DMS79 (cell line): ENCODE measurements at regions not wholly inside any gene's neighbourhood (a gene's known extent, or its start where the extent isn't known, plus 50 kb on each side); places are given as distances from the start of the nearest gene placed in this dataset.

ENCODE experiments used
- DNase-seq: peaks from one replicate; lab custom pipeline; 2025; lab: John Stamatoyannopoulos, UW

- DNase-seq = no peak
These were observed 149.7 kb upstream of the GGTLC1 start for GRCh38 chr20:24138196-24138857.

- DNase-seq = no peak
These were observed 148.2 kb upstream of the GGTLC1 start for GRCh38 chr20:24136659-24137246.

- no peak for DNase-seq
These were observed 147.2 kb upstream of the GGTLC1 start for GRCh38 chr20:24135781-24136180.

- DNase-seq = no peak
These were observed 146.4 kb upstream of the GGTLC1 start for GRCh38 chr20:24134930-24135329.

GRCh38 chr20:24134284-24134683 is 145.7 kb upstream of the GGTLC1 start:
- no peak for DNase-seq

- no peak for DNase-seq
These were observed 143.7 kb upstream of the GGTLC1 start for GRCh38 chr20:24132246-24132645.

- no peak for DNase-seq
These were observed 143.1 kb upstream of the GGTLC1 start for GRCh38 chr20:24131684-24132083.

GRCh38 chr20:24131281-24131680 is 142.7 kb upstream of the GGTLC1 start:
- DNase-seq = no peak

- no peak for DNase-seq
These were observed 141.1 kb upstream of the GGTLC1 start for GRCh38 chr20:24129641-24130040.

- DNase-seq = no peak
These were observed 136.5 kb upstream of the GGTLC1 start for GRCh38 chr20:24124951-24125650.

GRCh38 chr20:24124003-24124402 is 135.4 kb upstream of the GGTLC1 start:
- no peak for DNase-seq

GRCh38 chr20:24118441-24119175 is 130.0 kb upstream of the GGTLC1 start:
- no peak for DNase-seq

- DNase-seq = no peak
These were observed 129.5 kb upstream of the GGTLC1 start for GRCh38 chr20:24118034-24118433.

- DNase-seq = no peak
These were observed 128.8 kb upstream of the GGTLC1 start for GRCh38 chr20:24117383-24117782.

GRCh38 chr20:24116611-24117010 is 128.0 kb upstream of the GGTLC1 start:
- peak; percentile 29 for DNase-seq

GRCh38 chr20:24112360-24112759 is 123.8 kb upstream of the GGTLC1 start:
- DNase-seq = no peak

GRCh38 chr20:24111858-24112257 is 123.3 kb upstream of the GGTLC1 start:
- no peak for DNase-seq

GRCh38 chr20:24109537-24109936 is 121.0 kb upstream of the GGTLC1 start:
- DNase-seq = no peak

- no peak for DNase-seq
These were observed 120.4 kb upstream of the GGTLC1 start for GRCh38 chr20:24109008-24109407.

GRCh38 chr20:24108581-24108980 is 120.0 kb upstream of the GGTLC1 start:
- DNase-seq = no peak

- no peak for DNase-seq
These were observed 118.3 kb upstream of the GGTLC1 start for GRCh38 chr20:24106801-24107445.

- no peak for DNase-seq
These were observed 117.7 kb upstream of the GGTLC1 start for GRCh38 chr20:24106150-24106800.
